ENCODE measurements at regions not wholly inside any gene's neighbourhood (a gene's known extent, or its start where the extent isn't known, plus 50 kb on each side); places are given as distances from the start of the nearest gene placed in this dataset.

GRCh38 chr16:59355704-59356103 lies 621.6 kb upstream of the GOT2 start:
- H3K9me3 ChIP-seq (ENCODE audit: low read length) = no peaks in the 10 kb centered on the region
- TF ChIP-seq EP300 (conservative IDR thresholded peaks at IDR 0.05; ENCODE audit: poor library complexity, severe bottlenecking) = no peak
- TF ChIP-seq POLR2AphosphoS5 (IDR thresholded peaks at IDR 0.05) = no peak
- no peak for TF ChIP-seq CTCF (IDR thresholded peaks at IDR 0.05; ENCODE audit: poor library complexity, severe bottlenecking)
- no peak for TF ChIP-seq REST (IDR thresholded peaks at IDR 0.05; ENCODE audit: borderline replicate concordance)
- TF ChIP-seq SMC3 (conservative IDR thresholded peaks at IDR 0.05; ENCODE audit: poor library complexity) = no peak
- TF ChIP-seq MXI1 (conservative IDR thresholded peaks at IDR 0.05; ENCODE audit: poor library complexity, severe bottlenecking) = no peak
- no peak for TF ChIP-seq EZH2 (IDR thresholded peaks at IDR 0.05; ENCODE audit: borderline replicate concordance, insufficient read depth, low read length, poor library complexity, severe bottlenecking)
- TF ChIP-seq RAD21 (conservative IDR thresholded peaks at IDR 0.05) = no peak
- TF ChIP-seq TAF1 (IDR thresholded peaks at IDR 0.05; ENCODE audit: low read depth) = no peak
- no peak overlapping the region for H3K27ac ChIP-seq (ENCODE audit: low read length)
- H3K79me2 ChIP-seq (replicated peaks; ENCODE audit: insufficient read depth, low read length) = no peaks in the 10 kb centered on the region
- no peaks in the 10 kb centered on the region for H3K9me2 ChIP-seq (ENCODE audit: insufficient read depth, low read length)
- no peaks in the 10 kb centered on the region for H3K27me3 ChIP-seq (ENCODE audit: insufficient read depth, low read depth, low read length)
- H2AFZ ChIP-seq (ENCODE audit: low read depth, low read length) = no peak overlapping the region
- no peak overlapping the region for H3K4me3 ChIP-seq (ENCODE audit: low read length)
- H3K9ac ChIP-seq (ENCODE audit: low read length) = no peak overlapping the region
- no peaks in the 10 kb centered on the region for H4K20me1 ChIP-seq (ENCODE audit: insufficient read depth)
- no peak overlapping the region for H3K4me2 ChIP-seq (ENCODE audit: low read length)
- peaks cover 5% of the 10 kb centered on the region for H3F3A ChIP-seq (ENCODE audit: insufficient read depth, low read length, poor library complexity, severe bottlenecking)
- H3K36me3 ChIP-seq (ENCODE audit: insufficient read depth, low read length) = no peaks in the 10 kb centered on the region

DNA sequence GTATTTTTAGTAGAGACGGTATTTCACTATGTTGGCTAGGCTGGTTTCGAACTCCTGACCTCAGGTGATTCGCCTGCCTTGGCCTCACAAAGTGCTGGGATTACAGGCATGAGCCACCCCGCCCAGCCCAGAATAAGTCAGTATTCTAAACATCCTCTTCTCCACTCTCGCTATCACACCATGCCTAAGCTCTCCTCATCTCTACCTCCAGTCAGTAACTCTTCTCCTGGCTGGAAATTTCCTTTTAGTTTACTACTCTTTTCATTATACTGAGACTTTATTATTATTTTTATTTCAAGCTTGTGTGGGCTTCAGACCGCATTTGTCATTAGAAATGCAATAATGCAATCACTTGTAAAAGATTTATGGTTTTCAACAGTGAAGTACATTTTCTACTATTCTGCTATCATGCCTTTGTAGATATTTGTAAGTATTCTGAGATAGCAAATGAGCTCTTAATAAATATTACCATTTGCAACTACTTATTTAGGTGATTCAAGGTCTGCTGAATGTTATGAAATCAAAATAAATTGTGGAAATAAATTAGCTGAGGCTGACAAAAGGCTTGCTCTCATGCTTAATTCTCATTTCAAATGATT lies 617.3 kb upstream of the GOT2 start:
- Histone ChIP-seq H3K4me2 (ENCODE audit: low read length) (no peak overlapping the region), H3F3A (ENCODE audit: insufficient read depth, low read length, poor library complexity, severe bottlenecking) (no peaks in the 10 kb centered on the region), H3K36me3 (ENCODE audit: insufficient read depth, low read length) (no peaks in the 10 kb centered on the region), H3K9ac (ENCODE audit: low read length) (no peak overlapping the region), H3K4me3 (ENCODE audit: low read length) (no peak overlapping the region), H2AFZ (ENCODE audit: low read depth, low read length) (no peak overlapping the region), H3K27me3 (ENCODE audit: insufficient read depth, low read depth, low read length) (no peaks in the 10 kb centered on the region), H4K20me1 (ENCODE audit: insufficient read depth) (no peaks in the 10 kb centered on the region), H3K27ac (ENCODE audit: low read length) (no peak overlapping the region), H3K9me3 (ENCODE audit: low read length) (no peaks in the 10 kb centered on the region), H3K9me2 (ENCODE audit: insufficient read depth, low read length) (no peaks in the 10 kb centered on the region), H3K79me2 (replicated peaks; ENCODE audit: insufficient read depth, low read length) (no peaks in the 10 kb centered on the region)
- TF ChIP-seq REST (IDR thresholded peaks at IDR 0.05; ENCODE audit: borderline replicate concordance) = no peak
- TF ChIP-seq POLR2AphosphoS5 (IDR thresholded peaks at IDR 0.05) = no peak
- TF ChIP-seq CTCF (IDR thresholded peaks at IDR 0.05; ENCODE audit: poor library complexity, severe bottlenecking) = no peak
- TF ChIP-seq SMC3 (conservative IDR thresholded peaks at IDR 0.05; ENCODE audit: poor library complexity) = no peak
- TF ChIP-seq MXI1 (conservative IDR thresholded peaks at IDR 0.05; ENCODE audit: poor library complexity, severe bottlenecking) = no peak
- no peak for TF ChIP-seq EP300 (conservative IDR thresholded peaks at IDR 0.05; ENCODE audit: poor library complexity, severe bottlenecking)
- no peak for TF ChIP-seq RAD21 (conservative IDR thresholded peaks at IDR 0.05)
- no peak for TF ChIP-seq EZH2 (IDR thresholded peaks at IDR 0.05; ENCODE audit: borderline replicate concordance, insufficient read depth, low read length, poor library complexity, severe bottlenecking)
- no peak for TF ChIP-seq TAF1 (IDR thresholded peaks at IDR 0.05; ENCODE audit: low read depth)

Data from neural cell (in vitro differentiated cells).